ENCODE measurements at regions not wholly inside any gene's neighbourhood (a gene's known extent, or its start where the extent isn't known, plus 50 kb on each side); places are given as distances from the start of the nearest gene placed in this dataset.

DNA sequence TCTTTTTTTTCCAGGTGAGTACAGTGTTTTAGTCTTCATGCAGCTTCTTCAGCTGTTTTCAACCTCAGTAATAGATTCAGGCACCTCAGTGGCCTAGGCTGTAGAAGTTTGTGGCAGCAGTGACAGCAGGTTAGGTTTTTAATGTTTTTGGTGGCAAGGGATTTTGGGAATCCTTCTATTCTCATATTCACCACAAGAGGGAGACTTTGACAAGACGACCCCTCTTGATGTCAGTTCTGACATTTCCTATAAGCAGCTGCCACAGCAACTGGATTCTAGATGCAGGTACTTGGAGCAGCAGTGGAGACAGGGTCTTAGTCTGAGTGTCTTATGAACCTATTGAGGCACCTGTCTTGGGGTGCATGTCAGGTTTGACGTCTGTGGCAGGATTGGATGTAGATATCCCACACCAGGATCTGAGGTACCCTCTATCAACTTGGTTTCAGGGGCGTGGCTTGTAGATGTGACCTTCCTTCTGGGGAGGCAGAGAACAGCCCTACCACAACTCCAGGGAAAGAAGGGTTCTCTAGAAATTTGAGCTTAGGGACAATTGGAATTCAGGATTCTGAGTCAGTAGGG is 1104.2 kb upstream of the TMPRSS15 start:
- TF ChIP-seq, protein P1, sequence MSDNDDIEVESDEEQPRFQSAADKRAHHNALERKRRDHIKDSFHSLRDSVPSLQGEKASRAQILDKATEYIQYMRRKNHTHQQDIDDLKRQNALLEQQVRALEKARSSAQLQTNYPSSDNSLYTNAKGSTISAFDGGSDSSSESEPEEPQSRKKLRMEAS (IDR thresholded peaks at IDR 0.05) = no peak
- TF ChIP-seq, protein P2, sequence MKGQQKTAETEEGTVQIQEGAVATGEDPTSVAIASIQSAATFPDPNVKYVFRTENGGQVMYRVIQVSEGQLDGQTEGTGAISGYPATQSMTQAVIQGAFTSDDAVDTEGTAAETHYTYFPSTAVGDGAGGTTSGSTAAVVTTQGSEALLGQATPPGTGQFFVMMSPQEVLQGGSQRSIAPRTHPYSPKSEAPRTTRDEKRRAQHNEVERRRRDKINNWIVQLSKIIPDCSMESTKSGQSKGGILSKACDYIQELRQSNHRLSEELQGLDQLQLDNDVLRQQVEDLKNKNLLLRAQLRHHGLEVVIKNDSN (IDR thresholded peaks at IDR 0.05) = no peak
- TF ChIP-seq, protein P3, sequence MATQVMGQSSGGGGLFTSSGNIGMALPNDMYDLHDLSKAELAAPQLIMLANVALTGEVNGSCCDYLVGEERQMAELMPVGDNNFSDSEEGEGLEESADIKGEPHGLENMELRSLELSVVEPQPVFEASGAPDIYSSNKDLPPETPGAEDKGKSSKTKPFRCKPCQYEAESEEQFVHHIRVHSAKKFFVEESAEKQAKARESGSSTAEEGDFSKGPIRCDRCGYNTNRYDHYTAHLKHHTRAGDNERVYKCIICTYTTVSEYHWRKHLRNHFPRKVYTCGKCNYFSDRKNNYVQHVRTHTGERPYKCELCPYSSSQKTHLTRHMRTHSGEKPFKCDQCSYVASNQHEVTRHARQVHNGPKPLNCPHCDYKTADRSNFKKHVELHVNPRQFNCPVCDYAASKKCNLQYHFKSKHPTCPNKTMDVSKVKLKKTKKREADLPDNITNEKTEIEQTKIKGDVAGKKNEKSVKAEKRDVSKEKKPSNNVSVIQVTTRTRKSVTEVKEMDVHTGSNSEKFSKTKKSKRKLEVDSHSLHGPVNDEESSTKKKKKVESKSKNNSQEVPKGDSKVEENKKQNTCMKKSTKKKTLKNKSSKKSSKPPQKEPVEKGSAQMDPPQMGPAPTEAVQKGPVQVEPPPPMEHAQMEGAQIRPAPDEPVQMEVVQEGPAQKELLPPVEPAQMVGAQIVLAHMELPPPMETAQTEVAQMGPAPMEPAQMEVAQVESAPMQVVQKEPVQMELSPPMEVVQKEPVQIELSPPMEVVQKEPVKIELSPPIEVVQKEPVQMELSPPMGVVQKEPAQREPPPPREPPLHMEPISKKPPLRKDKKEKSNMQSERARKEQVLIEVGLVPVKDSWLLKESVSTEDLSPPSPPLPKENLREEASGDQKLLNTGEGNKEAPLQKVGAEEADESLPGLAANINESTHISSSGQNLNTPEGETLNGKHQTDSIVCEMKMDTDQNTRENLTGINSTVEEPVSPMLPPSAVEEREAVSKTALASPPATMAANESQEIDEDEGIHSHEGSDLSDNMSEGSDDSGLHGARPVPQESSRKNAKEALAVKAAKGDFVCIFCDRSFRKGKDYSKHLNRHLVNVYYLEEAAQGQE (IDR thresholded peaks at IDR 0.05; ENCODE audit: low read depth) = no peak
- TF ChIP-seq EP300 (IDR thresholded peaks at IDR 0.05; ENCODE audit: borderline replicate concordance) = no peak
- TF ChIP-seq NFIC (IDR thresholded peaks at IDR 0.05) = no peak
- no peak for TF ChIP-seq TAF1 (IDR thresholded peaks at IDR 0.05; ENCODE audit: low read depth)
- TF ChIP-seq RAD21 (IDR thresholded peaks at IDR 0.05; ENCODE audit: low read depth) = peak; percentile 59
- no peak for TF ChIP-seq EGR1 (IDR thresholded peaks at IDR 0.05)
- TF ChIP-seq TCF12 (IDR thresholded peaks at IDR 0.05; ENCODE audit: low read depth) = no peak
